HuH-7.5 (cell line): ENCODE measurements at regions not wholly inside any gene's neighbourhood (a gene's known extent, or its start where the extent isn't known, plus 50 kb on each side); places are given as distances from the start of the nearest gene placed in this dataset.
"Not testable (repeated sequence)": the region's sequence is repeated elsewhere in the genome, so short reads cannot be mapped to it uniquely, and the experiment has no call there.

Source experiments
- DNase-seq: peaks from one replicate; pipeline ENCODE4 v3.0.0; 2011; ENCODE audit warnings: low spot score

DNA sequence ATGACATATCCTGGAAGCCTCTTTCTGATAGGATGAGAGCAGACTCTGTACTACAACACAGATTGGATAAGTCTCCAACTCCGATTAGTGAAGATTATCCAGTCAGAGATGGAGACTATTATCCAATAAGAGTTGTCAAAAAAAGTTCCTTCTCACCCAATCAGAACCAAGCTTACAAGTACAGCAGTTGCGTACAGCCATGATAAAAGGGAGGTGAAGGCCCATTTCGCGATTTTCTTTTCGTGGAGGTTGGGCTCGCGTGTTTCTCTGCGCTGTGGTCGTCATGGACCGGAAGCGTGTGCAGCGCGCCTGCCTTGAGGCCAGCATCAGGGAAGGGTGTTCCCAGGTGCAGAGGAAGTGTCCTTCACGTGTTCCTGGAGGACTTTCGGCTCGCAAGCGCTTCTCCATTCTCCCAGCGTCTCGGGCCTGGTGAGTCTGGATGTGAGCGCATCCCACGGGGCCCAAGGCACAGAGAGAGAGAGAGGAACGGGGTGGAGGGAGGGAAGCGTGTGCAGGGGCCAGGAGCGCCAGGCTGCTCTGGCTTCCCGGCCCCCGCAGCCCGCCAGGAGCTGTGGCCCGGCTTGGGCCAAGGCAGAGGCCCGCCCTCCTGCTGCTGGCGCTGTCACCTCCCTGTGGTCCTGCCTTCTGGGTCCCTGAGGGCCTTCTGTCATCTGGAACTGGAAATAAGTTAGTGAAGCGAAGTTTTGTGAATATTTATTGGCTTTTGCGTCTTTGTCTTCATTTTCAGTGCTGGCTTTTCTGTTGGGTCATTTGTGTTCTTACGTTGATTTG is 53.9 kb downstream of the CDRT15L2 start:
- not testable (repeated sequence) for DNase-seq

DNA sequence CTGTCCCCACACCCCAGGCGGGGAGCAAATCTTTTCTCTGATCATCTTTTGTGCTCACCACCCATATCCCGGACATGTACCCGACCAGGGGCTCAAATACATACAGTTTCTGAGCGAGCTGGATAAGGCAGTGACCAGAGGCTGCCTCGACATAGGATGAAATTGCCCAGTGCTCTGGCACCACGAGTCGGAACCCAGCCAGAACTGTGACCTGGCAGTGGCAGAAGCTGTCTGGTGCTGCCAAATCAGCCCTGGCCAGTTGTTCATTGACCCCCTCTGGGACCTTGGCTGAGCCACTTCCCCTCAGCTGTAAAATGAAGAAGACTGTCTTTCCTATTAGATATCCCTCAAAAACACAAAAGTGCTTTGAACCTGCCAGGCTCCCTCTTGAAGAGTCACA is 60.6 kb downstream of the CDRT15L2 start:
- DNase-seq, result not testable (repeated sequence)

DNA sequence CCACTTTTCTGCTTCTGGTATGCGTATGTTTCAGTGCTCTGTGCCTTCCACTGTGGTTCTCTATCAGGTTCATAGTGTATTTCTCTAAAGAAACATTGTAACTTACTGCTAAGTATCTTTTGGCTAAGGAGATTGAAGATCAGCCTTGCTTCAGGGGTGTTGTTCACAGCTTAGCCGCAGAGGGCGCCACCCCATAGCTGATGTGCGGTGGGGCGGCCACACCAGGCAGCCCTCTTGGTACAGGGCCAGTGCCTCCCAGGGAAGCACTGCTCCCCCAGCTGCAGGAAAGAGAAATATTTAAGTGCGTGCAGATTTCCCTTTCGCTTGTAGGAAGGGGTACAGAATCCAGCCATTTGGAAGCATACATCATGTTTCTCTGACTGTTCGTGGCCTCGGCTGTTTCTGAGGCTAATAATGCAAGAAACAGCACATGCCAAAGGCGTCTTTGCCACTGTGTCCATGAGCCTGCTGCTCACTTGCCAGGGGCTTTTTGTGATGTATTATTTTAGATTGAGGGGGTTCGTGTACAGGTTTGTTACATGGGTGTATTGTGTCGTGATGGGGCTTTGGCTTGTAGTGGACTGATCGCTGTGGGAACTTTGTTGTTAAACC is 67.2 kb downstream of the CDRT15L2 start:
- not testable (repeated sequence) for DNase-seq

DNA sequence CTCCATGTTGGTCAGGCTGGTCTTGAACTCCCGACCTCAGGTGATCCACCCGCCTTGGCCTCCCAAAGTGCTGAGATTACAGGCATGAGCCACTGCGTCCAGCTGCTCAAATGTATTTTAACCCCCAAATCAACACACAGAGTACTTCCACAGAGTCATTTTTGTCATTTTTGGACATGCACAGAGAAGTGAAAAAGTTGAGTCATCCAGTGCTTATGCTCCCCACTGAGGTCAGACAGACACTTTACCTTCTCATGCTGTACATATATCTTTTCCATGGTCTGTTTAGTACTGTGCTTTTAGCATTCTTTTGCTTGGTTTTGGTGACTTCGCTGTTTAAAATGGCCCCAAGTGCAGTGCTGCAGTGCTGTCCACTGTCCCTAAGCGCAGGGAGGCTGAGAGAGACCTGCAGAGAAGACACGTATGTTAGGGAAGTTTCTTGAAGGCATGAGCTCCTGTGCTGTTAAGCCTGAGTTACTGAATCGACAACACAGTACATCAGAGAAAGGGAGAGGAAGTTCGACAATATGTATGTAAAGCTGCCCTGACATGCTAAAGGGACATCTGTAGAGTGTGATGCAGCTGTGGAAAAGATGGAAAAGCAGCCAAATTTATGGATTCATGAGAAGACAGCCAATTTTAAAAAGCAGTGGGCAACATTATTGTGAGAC is 69.7 kb downstream of the CDRT15L2 start:
- DNase-seq, result not testable (repeated sequence)

DNA sequence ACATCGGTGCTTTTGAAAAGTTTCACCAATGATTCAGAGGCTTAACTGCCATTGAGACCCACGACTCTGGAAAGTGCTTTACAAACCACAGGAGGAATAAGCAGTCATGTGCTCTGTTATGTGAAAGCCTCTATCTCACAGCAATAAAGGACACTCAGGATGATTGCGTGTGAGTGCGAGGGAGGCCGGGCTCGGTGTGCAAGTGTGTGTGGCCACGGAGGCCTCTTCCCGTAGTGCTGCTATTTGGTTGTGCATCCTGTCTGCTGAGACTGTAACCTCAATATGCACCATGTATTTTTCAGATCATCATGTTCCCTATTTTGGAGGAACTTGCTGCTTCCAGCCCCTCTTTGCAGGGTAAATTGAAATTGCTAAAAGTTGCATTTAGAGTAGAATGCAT is 71.5 kb downstream of the CDRT15L2 start:
- not testable (repeated sequence) for DNase-seq

DNA sequence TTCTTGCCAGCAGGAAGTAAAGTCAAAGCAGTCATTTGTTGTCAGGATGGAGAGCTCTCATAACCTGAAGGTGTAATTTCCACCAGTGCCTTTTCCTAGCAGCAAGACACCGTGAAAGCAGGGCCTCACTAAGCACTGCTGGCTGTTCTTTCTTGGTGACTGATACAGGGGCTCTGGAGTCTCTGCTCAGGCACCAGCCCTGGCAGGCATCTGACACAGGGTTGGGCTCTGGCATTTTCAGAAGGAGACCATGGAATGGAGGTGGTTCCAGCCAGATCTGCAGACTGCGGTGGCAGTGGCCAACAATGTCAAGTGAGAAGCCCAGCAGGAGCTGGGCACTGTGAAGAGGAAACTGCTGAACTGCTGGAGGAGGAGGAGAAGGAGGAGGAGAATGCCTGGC is 72.2 kb downstream of the CDRT15L2 start:
- DNase-seq, result not testable (repeated sequence)

DNA sequence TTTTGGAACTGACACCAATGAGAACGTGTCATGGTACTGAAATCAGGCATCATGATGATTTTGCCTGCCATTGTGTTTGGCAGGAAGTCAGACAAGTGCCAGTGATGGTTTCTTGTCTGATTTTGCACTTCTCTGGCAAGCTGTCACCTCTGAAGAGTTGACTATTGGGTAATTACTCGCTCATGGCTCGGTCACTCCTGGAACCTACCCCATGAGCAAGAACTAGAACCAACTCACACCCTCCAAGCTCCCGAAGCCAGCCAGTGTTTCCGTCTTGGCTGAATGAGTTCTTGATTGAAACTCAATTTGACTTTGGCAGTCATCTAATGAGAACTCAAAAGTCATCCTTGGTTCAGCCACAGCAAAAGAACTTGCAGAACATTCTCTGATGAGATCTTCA is 73.9 kb downstream of the CDRT15L2 start:
- DNase-seq, result not testable (repeated sequence)

DNA sequence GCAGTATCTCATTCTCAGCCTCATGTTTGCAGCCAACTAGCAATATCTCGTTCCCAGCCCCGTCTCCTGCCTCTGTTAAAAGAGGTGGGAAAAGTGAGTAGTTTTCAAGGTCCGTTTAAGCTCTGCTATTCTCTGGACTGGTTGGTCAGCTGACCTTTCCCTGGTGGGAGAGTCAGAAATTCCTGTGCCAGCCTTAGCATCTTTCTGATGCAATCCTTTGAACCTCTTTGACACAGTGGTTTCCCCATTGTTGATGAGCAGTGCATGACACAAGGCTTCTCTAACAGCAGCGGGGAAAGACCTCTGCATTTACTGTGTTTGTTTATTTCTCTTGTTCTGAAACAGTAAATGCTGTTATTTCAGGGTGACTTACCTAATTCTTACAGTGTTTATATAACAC is 74.6 kb downstream of the CDRT15L2 start:
- DNase-seq, result not testable (repeated sequence)

DNA sequence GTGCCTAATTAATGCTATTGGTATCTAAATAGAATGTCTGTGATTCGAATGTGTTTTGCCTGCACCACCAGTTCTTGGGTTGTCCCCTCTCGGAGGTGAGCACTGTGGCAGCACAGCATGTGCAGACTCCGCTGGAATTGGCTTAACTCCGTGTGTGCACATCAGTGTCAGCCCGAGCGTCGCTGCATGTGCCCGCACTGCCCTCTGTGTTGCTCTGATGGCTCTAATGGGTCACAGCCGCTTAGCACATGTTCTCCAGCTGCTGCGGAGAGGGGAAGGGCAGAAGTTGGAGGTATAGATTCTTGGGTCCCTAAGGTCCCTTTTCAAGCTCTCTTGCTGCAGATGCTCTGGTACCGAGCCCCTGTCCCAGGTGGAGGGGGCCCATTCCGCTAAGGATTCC is 75.1 kb downstream of the CDRT15L2 start:
- not testable (repeated sequence) for DNase-seq

DNA sequence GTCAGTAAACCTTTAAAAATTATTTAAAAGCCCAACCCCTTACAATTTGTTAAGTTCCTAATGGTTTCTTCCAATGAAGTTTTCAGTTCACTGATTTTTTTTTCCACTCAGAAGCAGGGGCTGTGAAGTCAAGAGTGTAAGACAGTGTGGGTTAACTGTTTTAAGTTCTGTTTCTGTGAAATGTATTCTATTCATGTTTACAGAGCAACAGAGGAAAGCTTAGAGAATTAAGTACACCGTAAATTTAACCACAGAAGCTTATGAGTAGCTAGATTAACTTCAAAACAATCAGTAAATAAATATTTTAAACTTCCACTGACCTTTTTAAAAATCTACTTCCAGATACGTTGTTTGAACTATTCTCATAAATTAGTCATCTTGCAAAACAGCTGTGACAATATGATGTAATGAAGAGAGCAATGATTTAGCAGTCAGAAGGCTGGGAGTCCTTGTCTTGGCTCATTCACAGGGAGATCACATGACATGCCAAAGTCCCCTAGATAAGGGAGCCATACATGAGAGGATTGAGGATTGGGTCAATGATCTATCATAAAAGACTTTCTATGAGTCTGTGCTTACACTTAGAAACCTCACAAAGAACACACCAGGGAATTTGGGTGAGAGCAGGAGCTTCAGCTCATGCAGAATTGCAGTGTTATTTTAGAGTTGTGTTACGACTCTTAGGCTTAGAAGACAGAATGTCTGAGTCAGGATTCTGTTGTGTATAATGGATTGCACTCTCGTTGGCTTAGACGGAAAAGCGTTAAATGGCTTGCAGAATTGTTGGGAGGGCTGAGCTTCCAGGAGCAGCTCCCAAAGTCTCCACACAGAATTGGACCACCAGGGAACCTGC is 85.8 kb downstream of the CDRT15L2 start:
- not testable (repeated sequence) for DNase-seq

DNA sequence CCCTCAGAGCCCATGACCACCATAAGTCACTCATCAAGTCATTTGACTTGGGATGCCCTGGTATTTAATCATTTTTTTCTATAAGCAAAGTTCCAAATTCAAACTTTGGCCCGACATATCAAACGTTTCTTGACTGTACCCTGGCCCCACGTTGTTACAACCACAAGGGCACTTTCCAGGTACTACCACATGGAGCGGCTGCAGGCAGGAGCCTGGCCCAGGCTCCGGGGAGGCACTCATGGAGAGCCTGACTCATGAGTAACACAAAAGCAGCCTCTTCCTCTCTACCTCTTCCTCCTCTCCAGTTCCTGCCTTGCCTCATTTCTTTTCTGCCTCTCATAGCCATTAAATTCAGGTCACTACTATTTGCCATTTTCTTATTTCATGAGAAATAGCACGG is 87.2 kb downstream of the CDRT15L2 start:
- not testable (repeated sequence) for DNase-seq

DNA sequence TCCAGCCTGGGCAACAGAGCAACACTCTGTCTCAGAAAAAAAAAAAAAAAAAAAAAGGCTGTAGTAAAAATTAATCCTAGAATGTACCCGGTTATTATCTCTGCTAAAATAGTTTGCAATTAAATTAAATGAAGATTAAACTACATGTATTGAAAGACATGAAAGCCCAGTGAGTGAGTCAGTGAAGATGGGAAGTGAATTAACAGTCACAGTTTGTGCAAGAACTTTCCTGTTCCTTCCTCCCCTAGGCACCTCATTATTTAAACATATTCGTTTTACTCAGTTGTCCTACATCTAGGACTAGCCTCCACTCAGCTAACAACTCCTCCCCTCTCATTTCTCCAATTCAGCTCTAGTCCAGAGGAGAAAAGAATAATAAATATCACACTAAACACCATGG is 88.2 kb downstream of the CDRT15L2 start:
- DNase-seq, result not testable (repeated sequence)

DNA sequence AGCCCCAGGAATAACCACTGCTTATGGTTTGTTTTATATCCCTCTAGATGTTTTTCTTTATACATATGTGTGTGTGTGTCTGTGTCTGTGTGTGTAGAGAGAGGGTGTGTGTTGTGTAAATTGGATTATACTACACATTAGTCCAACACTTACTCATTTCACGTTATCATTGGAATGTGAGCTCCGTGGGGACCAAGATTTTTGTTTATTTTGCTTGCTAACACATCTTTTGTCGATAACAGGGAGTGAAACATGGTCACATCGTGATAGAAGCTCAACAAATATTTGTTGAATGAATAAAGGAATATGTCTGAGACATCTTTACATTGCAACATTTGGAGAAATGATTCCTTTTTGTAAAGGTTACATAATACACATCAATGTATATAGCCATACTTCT is 88.8 kb downstream of the CDRT15L2 start:
- DNase-seq, result not testable (repeated sequence)

DNA sequence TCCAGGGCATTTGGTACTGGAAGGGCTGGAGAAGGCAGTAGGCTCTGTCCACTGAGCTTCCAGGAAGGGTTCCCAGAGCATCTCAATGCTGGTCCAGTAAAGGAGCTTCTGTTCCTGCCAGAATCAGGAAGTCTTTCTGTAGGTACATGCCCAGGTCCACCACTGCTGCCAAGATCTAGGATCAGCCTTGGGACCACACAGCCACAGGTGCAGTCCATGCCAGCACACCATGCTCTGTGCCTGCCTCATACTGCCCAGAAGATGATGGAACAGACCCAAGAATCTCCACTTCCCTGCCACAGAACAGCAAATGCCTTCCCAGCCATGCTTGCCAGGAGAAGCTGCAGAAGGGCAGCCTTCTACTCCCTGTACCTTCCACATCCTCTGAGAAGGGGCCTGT is 89.3 kb downstream of the CDRT15L2 start:
- DNase-seq, result not testable (repeated sequence)

DNA sequence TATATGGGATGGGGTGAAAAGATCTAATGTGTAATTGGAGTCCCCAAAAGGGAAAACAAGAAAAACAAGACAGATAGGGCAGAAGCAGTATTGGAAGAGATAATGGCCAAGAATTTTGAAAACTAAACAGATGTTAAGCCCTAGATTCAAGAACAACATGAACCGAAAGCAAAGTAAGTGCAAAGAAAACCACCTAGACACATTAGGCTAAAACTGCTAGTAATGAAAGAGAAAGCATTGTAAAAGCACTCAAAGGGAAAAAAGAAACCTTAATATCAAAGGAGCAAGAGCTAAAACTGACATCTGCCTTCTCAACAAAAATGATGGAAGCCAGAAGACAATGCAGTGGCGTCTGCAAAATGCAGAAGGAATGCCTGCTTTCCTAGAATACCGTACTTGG is 91.0 kb downstream of the CDRT15L2 start:
- not testable (repeated sequence) for DNase-seq

DNA sequence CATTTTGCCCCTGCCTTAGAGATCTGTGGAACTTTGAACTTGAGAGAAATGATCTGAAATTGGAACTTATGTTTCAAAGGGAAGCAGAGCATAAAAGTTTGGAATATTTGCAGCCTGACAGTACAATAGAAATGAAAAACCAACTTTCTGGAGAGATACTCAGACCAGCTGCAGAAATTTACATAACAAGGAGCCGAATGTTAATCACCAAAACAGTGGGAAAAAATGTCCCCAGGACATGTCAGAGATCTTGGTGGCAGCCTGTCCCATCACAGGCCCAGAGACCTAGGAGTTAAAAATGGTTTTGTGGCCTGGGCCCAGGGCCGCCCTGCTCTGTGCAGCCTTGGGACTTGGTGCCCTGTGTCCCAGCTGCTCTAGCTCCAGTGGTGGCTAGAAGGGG is 94.8 kb downstream of the CDRT15L2 start:
- not testable (repeated sequence) for DNase-seq

DNA sequence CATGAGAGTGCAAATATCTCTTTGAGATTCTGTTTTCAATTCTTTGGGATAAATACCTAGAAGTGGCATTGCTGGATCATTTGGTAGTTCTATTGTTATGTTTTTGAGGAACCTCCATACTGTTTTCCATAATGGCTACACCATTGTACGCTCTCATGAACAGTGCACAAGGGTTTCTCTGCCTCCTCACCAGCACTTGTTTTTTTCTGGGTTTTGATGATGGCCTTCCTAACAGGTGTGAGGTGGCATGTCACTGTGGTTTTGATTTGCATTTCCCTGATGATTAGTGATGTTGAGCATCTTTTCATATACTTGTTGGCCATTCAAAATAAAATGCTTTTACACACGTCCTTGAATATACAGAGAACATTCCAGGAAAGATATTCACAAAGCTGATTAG is 96.2 kb downstream of the CDRT15L2 start:
- not testable (repeated sequence) for DNase-seq

DNA sequence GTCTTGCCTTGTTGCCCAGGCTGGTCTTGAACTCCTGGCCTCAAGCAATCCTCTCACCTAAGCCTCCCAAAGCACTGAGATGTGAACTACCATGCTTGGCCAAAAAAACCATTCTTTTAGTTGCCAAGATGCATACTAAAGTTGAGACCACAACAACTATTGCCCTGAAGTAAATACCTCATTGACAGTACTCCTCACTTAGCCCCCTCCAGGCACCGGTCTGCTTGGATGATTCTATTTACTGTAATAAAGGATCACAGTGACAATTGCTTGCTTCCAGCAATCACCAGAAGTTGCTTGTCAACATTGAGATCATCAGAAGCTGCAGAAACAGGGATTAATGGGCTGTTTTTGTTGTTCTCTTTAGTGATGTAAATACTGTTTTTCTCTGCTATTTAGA is 97.1 kb downstream of the CDRT15L2 start:
- not testable (repeated sequence) for DNase-seq

DNA sequence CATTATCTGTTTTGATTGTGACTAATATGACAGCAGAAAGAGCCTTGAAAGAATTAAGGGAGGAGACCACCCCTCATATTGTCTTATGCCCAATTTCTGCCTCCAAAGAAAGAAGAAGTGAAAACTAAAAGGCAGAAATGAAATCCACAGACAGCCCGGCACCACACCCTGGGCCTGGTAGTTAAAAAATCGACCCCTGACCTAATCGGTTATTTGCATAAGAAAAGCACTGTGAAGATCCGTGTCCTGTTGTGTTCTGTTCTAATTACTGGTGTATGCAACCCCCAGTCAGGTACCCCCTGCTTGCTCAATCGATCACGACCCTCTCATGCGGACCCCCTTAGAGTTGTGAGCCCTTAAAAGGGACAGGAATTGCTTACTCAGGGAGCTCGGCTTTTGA is 97.9 kb downstream of the CDRT15L2 start:
- DNase-seq, result not testable (repeated sequence)

DNA sequence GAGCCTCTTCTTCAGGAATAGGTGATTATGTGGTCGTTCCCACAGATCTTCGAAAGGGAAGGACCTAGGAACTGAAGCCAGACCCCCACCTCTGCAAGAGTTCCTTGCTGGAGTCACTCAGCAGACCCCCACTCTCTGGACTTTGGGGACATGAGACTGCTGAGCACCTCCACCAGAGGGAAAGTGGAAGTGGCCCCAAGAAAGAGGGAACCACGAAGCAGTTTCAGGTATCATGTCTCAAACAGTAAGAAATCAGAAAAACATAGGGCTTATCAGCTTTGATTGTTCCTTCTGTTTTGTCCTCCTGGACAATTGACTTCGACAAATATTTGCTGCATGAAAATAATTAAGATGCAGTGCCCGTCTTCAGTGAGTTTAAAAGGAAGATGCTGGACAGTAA is 98.9 kb downstream of the CDRT15L2 start:
- not testable (repeated sequence) for DNase-seq

DNA sequence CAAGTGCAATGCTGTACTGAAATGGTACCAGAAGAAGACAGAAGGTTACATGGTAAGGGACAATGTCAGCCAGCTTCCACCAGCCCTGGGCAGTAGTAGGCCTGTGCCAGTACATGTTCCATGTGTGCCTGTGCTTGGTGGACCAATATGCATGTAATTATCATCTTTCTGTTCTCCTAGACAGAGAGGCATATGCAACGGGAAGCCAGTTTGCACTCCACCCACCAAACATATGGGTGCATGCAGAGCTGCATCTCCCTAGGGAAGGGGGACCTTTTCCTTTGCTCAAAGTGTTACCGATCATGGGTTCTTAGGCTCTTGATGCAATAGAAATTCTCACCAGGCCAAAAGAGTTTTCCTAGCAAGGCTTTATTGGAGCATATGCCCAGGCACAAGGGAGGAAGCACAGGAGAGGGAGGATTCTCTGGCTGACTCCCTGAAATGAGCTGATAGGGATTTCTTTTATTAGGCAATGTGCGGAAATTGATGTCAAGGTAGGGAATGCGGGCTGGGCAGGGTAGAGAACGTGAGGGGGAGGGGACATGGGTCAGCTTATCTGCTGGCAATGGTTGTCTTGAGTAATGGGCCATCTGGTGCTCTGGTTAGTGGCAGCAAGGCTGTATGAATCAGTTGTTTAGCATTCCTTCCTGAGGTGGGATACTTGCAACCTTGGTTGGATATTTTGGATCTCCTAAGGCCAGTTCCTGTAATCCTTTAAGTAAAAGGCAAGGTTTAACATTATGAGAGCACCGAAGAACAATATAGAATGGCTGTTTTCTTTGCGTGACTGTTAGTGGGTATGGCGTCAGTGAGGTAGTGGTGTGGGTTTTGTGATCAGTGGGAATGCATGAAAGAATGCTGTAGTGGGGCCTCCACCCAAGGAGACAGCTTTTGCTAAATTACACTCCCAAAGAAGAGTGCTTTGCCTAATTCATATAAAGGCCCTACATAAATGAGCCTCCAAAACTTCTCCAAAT is 102.5 kb downstream of the CDRT15L2 start:
- not testable (repeated sequence) for DNase-seq
